H1 (cell line): ENCODE measurements at regions not wholly inside any gene's neighbourhood (a gene's known extent, or its start where the extent isn't known, plus 50 kb on each side); places are given as distances from the start of the nearest gene placed in this dataset.

Experiments
- CTCF ChIA-PET: fragments of 300-600 bp; sonication (Branson Sonifier 250); formaldehyde crosslinking; loops from one replicate; lab custom pipeline; 2021; ENCODE audit not compliant: partially characterized antibody; lab: Charles Lee
- POLR2A ChIA-PET: fragments of 300-600 bp; sonication (Branson Sonifier 250); formaldehyde crosslinking; loops from one replicate; lab custom pipeline; 2021; ENCODE audit warnings: inconsistent platforms; ENCODE audit not compliant: partially characterized antibody; lab: Charles Lee
- DNase-seq, 2 experiments: peaks; one replicate each; pipeline versions ENCODE4 v3.0.0 to v3.0.0-alpha.2; 2010 to 2022; ENCODE audit warnings: low spot score in 2 of 2, low read depth in 1 of 2, mixed read lengths in 1 of 2
- FAIRE-seq: peaks from 2 replicates; lab custom pipeline; 2011; peaks lifted over from hg19 to GRCh38; lab: Jason Lieb, UNC
- H2AFZ ChIP-seq: 2 replicates; pipeline ENCODE4 v1.8.1; 2012; ENCODE audit warnings: low read length, inconsistent platforms
- H2AK5ac ChIP-seq: 2 replicates; pipeline ENCODE4 v1.6.1; 2013; ENCODE audit warnings: low read depth, low read length
- H2BK120ac ChIP-seq: replicated peaks from 2 replicates; pipeline ENCODE3; 2013; ENCODE audit warnings: low read depth, low read length, inconsistent platforms
- H2BK12ac ChIP-seq: 2 replicates; pipeline ENCODE4 v1.6.1; 2013; ENCODE audit warnings: low read depth, low read length
- H2BK15ac ChIP-seq: 2 replicates; pipeline ENCODE4 v1.6.1; 2013; ENCODE audit warnings: low read length
- H2BK20ac ChIP-seq: 2 replicates; pipeline ENCODE4 v1.6.1; 2013; ENCODE audit warnings: low read length
- H2BK5ac ChIP-seq: 2 replicates; pipeline ENCODE4 v1.6.1; 2013; ENCODE audit warnings: low read depth, low read length
- H3K14ac ChIP-seq: 2 replicates; pipeline ENCODE4 v1.6.1; 2013; ENCODE audit warnings: inconsistent platforms; ENCODE audit not compliant: insufficient read length
- H3K18ac ChIP-seq: 2 replicates; pipeline ENCODE4 v1.6.1; 2013; ENCODE audit warnings: low read length; ENCODE audit errors: extremely low read depth
- H3K23ac ChIP-seq: 2 replicates; pipeline ENCODE4 v1.6.1; 2013; ENCODE audit warnings: inconsistent platforms; ENCODE audit not compliant: insufficient read length
- H3K23me2 ChIP-seq: 2 replicates; pipeline ENCODE4 v1.6.1; 2013; ENCODE audit warnings: low read depth, low read length
- H3K27ac ChIP-seq: 2 replicates; pipeline ENCODE4 v1.6.1; 2011; ENCODE audit warnings: low read depth, low read length, inconsistent platforms
- H3K27me3 ChIP-seq, 4 experiments: replicated peaks in 1 of 4; 1 replicate in 1 of 4; 2 replicates in 3 of 4; pipeline versions ENCODE4 v1.6.1 to v1.8.1; 2011 to 2013; ENCODE audit warnings: low read length in 3 of 4, mild to moderate bottlenecking in 3 of 4, inconsistent platforms in 2 of 4, mixed read lengths in 2 of 4, moderate library complexity in 1 of 4; ENCODE audit not compliant: control insufficient read depth in 3 of 4, insufficient read depth in 3 of 4; ENCODE audit errors: extremely low read depth in 1 of 4
- H3K36me3 ChIP-seq, 4 experiments: 2 replicates each; pipeline versions ENCODE4 v1.6.1 to v1.8.1; 2011 to 2013; ENCODE audit warnings: mild to moderate bottlenecking in 4 of 4, low read length in 3 of 4, moderate library complexity in 2 of 4, control low read depth in 1 of 4, inconsistent platforms in 1 of 4; ENCODE audit not compliant: insufficient read depth in 4 of 4, control insufficient read depth in 2 of 4
- H3K4ac ChIP-seq: replicated peaks from 2 replicates; pipeline ENCODE3; 2013; ENCODE audit warnings: low read length, low read depth, mixed read lengths, inconsistent platforms; ENCODE audit not compliant: insufficient read length
- H3K4me1 ChIP-seq, 4 experiments: replicated peaks in 1 of 4; 1 replicate in 1 of 4; 2 replicates in 3 of 4; pipeline versions ENCODE4 v1.6.1 to v1.8.1; 2011 to 2013; ENCODE audit warnings: low read length in 3 of 4, inconsistent platforms in 2 of 4, mixed read lengths in 1 of 4; ENCODE audit not compliant: insufficient read depth in 4 of 4, control insufficient read depth in 3 of 4
- H3K4me2 ChIP-seq, 2 experiments: 2 replicates each; pipeline versions ENCODE4 v1.6.1 to v1.8.1; 2011 to 2013; ENCODE audit warnings: low read depth in 2 of 2, low read length in 2 of 2, control low read depth in 1 of 2, inconsistent platforms in 1 of 2, mild to moderate bottlenecking in 1 of 2; ENCODE audit not compliant: insufficient read depth in 1 of 2
- H3K4me3 ChIP-seq, 4 experiments: fragments of 200-600, 300-600 bp in 1 of 4; sonication (generic), shearing (Covaris generic), sonication (Bioruptor Twin) in 1 of 4; 2 replicates each; pipeline versions ENCODE4 v1.5.1 to v1.8.1; 2011 to 2016; ENCODE audit warnings: low read length in 4 of 4, low read depth in 3 of 4, control low read depth in 2 of 4, inconsistent platforms in 2 of 4, mild to moderate bottlenecking in 2 of 4, mixed read lengths in 1 of 4, moderate library complexity in 1 of 4; ENCODE audit not compliant: insufficient read depth in 2 of 4; ENCODE audit errors: extremely low read depth in 1 of 4
- H3K56ac ChIP-seq: replicated peaks from 2 replicates; pipeline ENCODE3; 2013; ENCODE audit warnings: low read depth, mild to moderate bottlenecking, mixed read lengths, low read length, inconsistent platforms; ENCODE audit not compliant: insufficient read length
- H3K79me1 ChIP-seq: 2 replicates; pipeline ENCODE4 v1.6.1; 2013; ENCODE audit warnings: low read depth, low read length, control low read depth
- H3K79me2 ChIP-seq, 2 experiments: 2 replicates each; pipeline versions ENCODE4 v1.6.1 to v1.8.1; 2012 to 2013; ENCODE audit warnings: low read length in 2 of 2, mild to moderate bottlenecking in 2 of 2, inconsistent platforms in 1 of 2; ENCODE audit not compliant: insufficient read depth in 2 of 2, control insufficient read depth in 1 of 2
- H3K9ac ChIP-seq, 4 experiments: replicated peaks in 1 of 4; 1 replicate in 1 of 4; 2 replicates in 3 of 4; pipeline versions ENCODE4 v1.6.1 to v1.8.1; 2011 to 2013; ENCODE audit warnings: low read depth in 3 of 4, low read length in 3 of 4, control low read depth in 2 of 4, mild to moderate bottlenecking in 2 of 4, moderate library complexity in 2 of 4, inconsistent platforms in 1 of 4; ENCODE audit errors: extremely low read depth in 1 of 4
- H3K9me3 ChIP-seq, 2 experiments: 2 replicates each; pipeline versions ENCODE4 v1.6.1 to v1.8.1; 2012 to 2013; ENCODE audit warnings: mild to moderate bottlenecking in 2 of 2, moderate library complexity in 2 of 2, control low read depth in 1 of 2, inconsistent platforms in 1 of 2, low read depth in 1 of 2, low read length in 1 of 2, mixed read lengths in 1 of 2; ENCODE audit not compliant: insufficient read depth in 2 of 2
- H4K20me1 ChIP-seq, 2 experiments: replicated peaks in 1 of 2; 2 replicates each; pipeline versions ENCODE3 to v1.8.1; 2011 to 2013; ENCODE audit warnings: inconsistent platforms in 2 of 2, low read length in 2 of 2, mild to moderate bottlenecking in 1 of 2; ENCODE audit not compliant: insufficient read depth in 2 of 2, control insufficient read depth in 1 of 2
- H4K5ac ChIP-seq: 2 replicates; pipeline ENCODE4 v1.6.1; 2013; ENCODE audit warnings: low read length, low read depth, mixed read lengths, inconsistent platforms; ENCODE audit not compliant: insufficient read length
- H4K8ac ChIP-seq: 2 replicates; pipeline ENCODE4 v1.8.0; 2013; ENCODE audit warnings: mild to moderate bottlenecking, moderate library complexity, low read length, inconsistent platforms; ENCODE audit not compliant: insufficient read depth; ENCODE audit errors: extremely low read depth
- H4K91ac ChIP-seq: replicated peaks from 2 replicates; pipeline ENCODE3; 2013; ENCODE audit warnings: low read length, mixed read lengths, inconsistent platforms; ENCODE audit not compliant: insufficient read length
- EZH2 ChIP-seq: fragments of 200-600 bp; sonication (generic); IDR thresholded peaks from 2 replicates; pipeline ENCODE4 v1.7.1; 2012; ENCODE audit warnings: low read depth, mild to moderate bottlenecking, moderate library complexity, low read length, inconsistent platforms; ENCODE audit not compliant: severe bottlenecking
- NRF1 ChIP-seq: IDR thresholded peaks from 2 replicates; pipeline ENCODE4 v1.6.1; 2011; ENCODE audit warnings: mild to moderate bottlenecking, low read depth, low read length, improper control_type of control experiment
- POLR2AphosphoS5 ChIP-seq: IDR thresholded peaks from 2 replicates; pipeline ENCODE4 v1.6.1; 2011; ENCODE audit warnings: low read depth, low read length
- RBBP5 ChIP-seq: IDR thresholded peaks from 2 replicates; pipeline ENCODE4 v1.7.1; 2012; ENCODE audit warnings: low read depth, mild to moderate bottlenecking, inconsistent platforms, low read length, moderate library complexity, borderline replicate concordance
- RFX5 ChIP-seq: IDR thresholded peaks from 2 replicates; pipeline ENCODE4 v1.6.1; 2011; ENCODE audit warnings: low read depth, low read length, improper control_type of control experiment, borderline replicate concordance
- SIX5 ChIP-seq: IDR thresholded peaks from 2 replicates; pipeline ENCODE4 v1.6.1; 2011; ENCODE audit warnings: mild to moderate bottlenecking, low read depth, low read length
- TAF1 ChIP-seq: IDR thresholded peaks from 2 replicates; pipeline ENCODE4 v1.6.1; 2011; ENCODE audit warnings: mild to moderate bottlenecking, low read depth, low read length
- TEAD4 ChIP-seq: IDR thresholded peaks from 2 replicates; pipeline ENCODE4 v1.6.1; 2012; ENCODE audit warnings: low read depth, low read length, inconsistent platforms, mixed read lengths
- YY1 ChIP-seq: IDR thresholded peaks from 2 replicates; pipeline ENCODE4 v1.6.1; 2011; ENCODE audit warnings: low read depth, mild to moderate bottlenecking, low read length
- ZNF274 ChIP-seq: IDR thresholded peaks from 2 replicates; pipeline ENCODE4 v1.7.0; 2012; ENCODE audit warnings: low read length, borderline replicate concordance; ENCODE audit errors: extremely low read depth
- WGBS, 2 experiments: shearing (Covaris generic) in 1 of 2; methylation state at CpG; one replicate each; pipeline versions ENCODE4 v1.1.6 to v1.1.7; 2013 to 2015; ENCODE audit warnings: low lambda C conversion rate in 2 of 2, mixed read lengths in 2 of 2, inconsistent platforms in 1 of 2, low coverage in 1 of 2, missing lambda C conversion rate in 1 of 2; ENCODE audit not compliant: insufficient replicate concordance in 2 of 2, insufficient coverage in 1 of 2, insufficient read length in 1 of 2; ENCODE audit errors: extremely low coverage in 1 of 2, missing lambda C conversion rate in 1 of 2; 5-methylcytosine and 5-hydroxymethylcytosine counted together
- TF ChIP-seq, protein P1 (sequence below), 3 experiments: IDR thresholded peaks; 1 replicate in 2 of 3; 2 replicates in 1 of 3; pipeline versions ENCODE4 v1.5.1 to v1.6.1; 2011; ENCODE audit warnings: low read length in 3 of 3, mild to moderate bottlenecking in 3 of 3, inconsistent platforms in 2 of 3, low read depth in 1 of 3, moderate library complexity in 1 of 3; ENCODE audit not compliant: insufficient read depth in 1 of 3; ENCODE audit errors: control extremely low read depth in 1 of 3

DNA sequence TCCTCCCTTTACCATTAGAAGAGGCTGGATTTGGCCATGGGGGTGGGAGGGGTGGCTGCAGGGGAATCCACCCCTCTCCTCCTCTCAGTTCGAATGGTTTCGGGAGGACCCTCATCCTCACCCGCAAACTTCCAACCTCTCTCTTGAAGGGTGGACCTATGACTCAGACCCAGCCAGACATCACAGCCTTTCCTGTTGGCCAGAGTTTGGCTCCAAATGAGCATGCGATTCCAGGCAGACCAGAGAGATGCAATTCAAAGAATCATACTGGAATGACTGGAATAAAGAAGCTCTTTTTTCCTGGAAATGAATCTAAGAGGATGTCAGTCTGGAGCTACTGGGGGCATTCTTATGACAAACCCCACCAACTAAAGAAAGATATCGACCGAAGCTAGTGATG lies 516.7 kb upstream of the MDFIC2 start:
- Histone ChIP-seq H4K5ac (no peak overlapping the region), H3K4me1 (peaks cover 0 to 9% (median 6%) of the 10 kb centered on the region in 4 experiments; a peak in 4 of 7 replicates), H2BK120ac (no peak overlapping the region), H2BK15ac (no peak overlapping the region), H2BK20ac (no peak overlapping the region), H3K4ac (no peak overlapping the region), H3K79me1 (no peaks in the 10 kb centered on the region), H3K4me3 (no peak overlapping the region), H3K27me3 (no peaks in the 10 kb centered on the region), H3K23me2 (no peaks in the 10 kb centered on the region), H3K79me2 (no peaks in the 10 kb centered on the region), H3K56ac (no peak overlapping the region), H3K18ac (no peak overlapping the region), H3K9me3 (no peaks in the 10 kb centered on the region), H3K14ac (no peak overlapping the region), H2AFZ (no peak overlapping the region), H4K8ac (no peak overlapping the region), H4K20me1 (no peaks in the 10 kb centered on the region), H3K9ac (no peak overlapping the region), H3K27ac (no peak overlapping the region), H2BK5ac (no peak overlapping the region), H3K23ac (no peak overlapping the region), H2AK5ac (no peak overlapping the region), H3K36me3 (no peaks in the 10 kb centered on the region), H4K91ac (no peak overlapping the region), H3K4me2 (no peak overlapping the region), H2BK12ac (no peak overlapping the region)
- 89% methylated on average over 6 of the region's 6 CpGs; no CpG with 5 or more reads in 1 of the 2 experiments for WGBS, 2 experiments
- TF ChIP-seq RBBP5: no peak
- no peak for TF ChIP-seq YY1
- no peak for TF ChIP-seq TEAD4
- TF ChIP-seq, protein P1, sequence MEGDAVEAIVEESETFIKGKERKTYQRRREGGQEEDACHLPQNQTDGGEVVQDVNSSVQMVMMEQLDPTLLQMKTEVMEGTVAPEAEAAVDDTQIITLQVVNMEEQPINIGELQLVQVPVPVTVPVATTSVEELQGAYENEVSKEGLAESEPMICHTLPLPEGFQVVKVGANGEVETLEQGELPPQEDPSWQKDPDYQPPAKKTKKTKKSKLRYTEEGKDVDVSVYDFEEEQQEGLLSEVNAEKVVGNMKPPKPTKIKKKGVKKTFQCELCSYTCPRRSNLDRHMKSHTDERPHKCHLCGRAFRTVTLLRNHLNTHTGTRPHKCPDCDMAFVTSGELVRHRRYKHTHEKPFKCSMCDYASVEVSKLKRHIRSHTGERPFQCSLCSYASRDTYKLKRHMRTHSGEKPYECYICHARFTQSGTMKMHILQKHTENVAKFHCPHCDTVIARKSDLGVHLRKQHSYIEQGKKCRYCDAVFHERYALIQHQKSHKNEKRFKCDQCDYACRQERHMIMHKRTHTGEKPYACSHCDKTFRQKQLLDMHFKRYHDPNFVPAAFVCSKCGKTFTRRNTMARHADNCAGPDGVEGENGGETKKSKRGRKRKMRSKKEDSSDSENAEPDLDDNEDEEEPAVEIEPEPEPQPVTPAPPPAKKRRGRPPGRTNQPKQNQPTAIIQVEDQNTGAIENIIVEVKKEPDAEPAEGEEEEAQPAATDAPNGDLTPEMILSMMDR (IDR thresholded peaks at IDR 0.05; ENCODE audit: control extremely low read depth in 1 of 3, insufficient read depth in 1 of 3, low read depth in 1 of 3, low read length in 3 of 3): no peak
- no peak for TF ChIP-seq EZH2
- TF ChIP-seq SIX5: no peak
- TF ChIP-seq TAF1: no peak
- no peak for TF ChIP-seq ZNF274
- no peak for TF ChIP-seq NRF1
- no peak for TF ChIP-seq RFX5
- TF ChIP-seq POLR2AphosphoS5: no peak
- CTCF ChIA-PET: interaction anchor here (0.6 kb wide), 1 partner anchor 29 kb away, joined by 3 read pairs; no protein-coding TSS in a partner anchor
- POLR2A ChIA-PET: no interaction called here
- DNase-seq (no peak), FAIRE-seq (no peak)
